Epidermal melanocyte (primary cell): ENCODE measurements at regions not wholly inside any gene's neighbourhood (a gene's known extent, or its start where the extent isn't known, plus 50 kb on each side); places are given as distances from the start of the nearest gene placed in this dataset.

ENCODE experiments used
- DNase-seq: peaks from one replicate; pipeline ENCODE4 v3.0.0; 2011; ENCODE audit warnings: low spot score; ENCODE audit not compliant: insufficient read length

- DNase-seq, result no peak
Measured at GRCh38 chr5:68478301-68479095, 262.9 kb downstream of the PIK3R1 start.

GRCh38 chr5:68479524-68479923 lies 264.0 kb downstream of the PIK3R1 start:
- DNase-seq, result no peak

GRCh38 chr5:68480335-68480940 lies 264.9 kb downstream of the PIK3R1 start:
- no peak for DNase-seq

- no peak for DNase-seq
Measured at GRCh38 chr5:68482199-68482598, 266.6 kb downstream of the PIK3R1 start.

GRCh38 chr5:68484307-68485068 lies 268.9 kb downstream of the PIK3R1 start:
- DNase-seq, result peak; percentile 37

GRCh38 chr5:68489556-68489955 lies 274.0 kb downstream of the PIK3R1 start:
- DNase-seq, result no peak

- DNase-seq, result no peak
Measured at GRCh38 chr5:68490406-68490805, 274.9 kb downstream of the PIK3R1 start.

GRCh38 chr5:68494771-68495170 lies 279.2 kb downstream of the PIK3R1 start:
- no peak for DNase-seq

GRCh38 chr5:68499987-68500386 lies 284.4 kb downstream of the PIK3R1 start:
- no peak for DNase-seq

- DNase-seq, result no peak
Measured at GRCh38 chr5:68500813-68501212, 285.3 kb downstream of the PIK3R1 start.

GRCh38 chr5:68502531-68502930 lies 287.0 kb downstream of the PIK3R1 start:
- DNase-seq, result no peak

- no peak for DNase-seq
Measured at GRCh38 chr5:68504306-68504705, 288.8 kb downstream of the PIK3R1 start.

- DNase-seq, result no peak
Measured at GRCh38 chr5:68505917-68506860, 290.6 kb downstream of the PIK3R1 start.

- no peak for DNase-seq
Measured at GRCh38 chr5:68515514-68515913, 300.0 kb downstream of the PIK3R1 start.

- DNase-seq, result no peak
Measured at GRCh38 chr5:68518286-68518685, 302.7 kb downstream of the PIK3R1 start.

- DNase-seq, result no peak
Measured at GRCh38 chr5:68519143-68519542, 303.6 kb downstream of the PIK3R1 start.

GRCh38 chr5:68521776-68522175 lies 306.2 kb downstream of the PIK3R1 start:
- no peak for DNase-seq

GRCh38 chr5:68522863-68523262 lies 307.3 kb downstream of the PIK3R1 start:
- DNase-seq, result no peak

- no peak for DNase-seq
Measured at GRCh38 chr5:68528821-68529273, 313.3 kb downstream of the PIK3R1 start.

GRCh38 chr5:68529581-68529980 lies 314.0 kb downstream of the PIK3R1 start:
- DNase-seq, result no peak

GRCh38 chr5:68531970-68532369 lies 316.4 kb downstream of the PIK3R1 start:
- no peak for DNase-seq
